ENCODE measurements at regions not wholly inside any gene's neighbourhood (a gene's known extent, or its start where the extent isn't known, plus 50 kb on each side); places are given as distances from the start of the nearest gene placed in this dataset.

DNA sequence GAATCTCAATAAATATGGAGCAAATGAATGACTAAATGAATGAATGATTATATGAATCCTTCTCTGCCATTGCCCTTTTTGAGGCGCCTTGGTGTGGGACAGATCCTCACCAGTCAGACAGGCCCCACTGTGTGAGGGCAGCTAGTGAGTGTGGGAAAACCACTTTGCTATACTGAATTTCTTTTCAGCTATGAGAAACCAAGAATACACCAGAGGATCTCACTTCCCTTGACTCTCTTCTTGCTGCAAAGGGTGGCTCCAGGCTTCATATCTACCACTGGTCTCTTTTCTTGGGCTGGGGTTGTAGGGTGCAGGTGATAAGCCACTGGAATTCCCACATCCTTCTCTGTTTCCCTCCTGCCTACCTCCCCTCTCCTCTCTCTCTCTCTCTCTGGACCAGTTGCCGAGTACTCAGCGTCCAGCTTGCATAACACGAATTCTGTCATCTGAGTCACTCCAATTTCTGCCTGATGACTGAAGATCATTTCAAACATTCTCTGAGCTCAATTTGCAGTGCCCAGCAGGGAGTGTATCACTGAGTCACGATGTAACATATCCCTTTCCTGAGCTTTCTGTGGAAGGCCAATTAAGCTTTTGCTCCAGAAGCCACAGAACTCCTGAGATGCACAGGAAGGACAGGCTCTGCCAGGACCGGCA is 304.3 kb upstream of the NCAM1 start:
- TF ChIP-seq, protein P1, sequence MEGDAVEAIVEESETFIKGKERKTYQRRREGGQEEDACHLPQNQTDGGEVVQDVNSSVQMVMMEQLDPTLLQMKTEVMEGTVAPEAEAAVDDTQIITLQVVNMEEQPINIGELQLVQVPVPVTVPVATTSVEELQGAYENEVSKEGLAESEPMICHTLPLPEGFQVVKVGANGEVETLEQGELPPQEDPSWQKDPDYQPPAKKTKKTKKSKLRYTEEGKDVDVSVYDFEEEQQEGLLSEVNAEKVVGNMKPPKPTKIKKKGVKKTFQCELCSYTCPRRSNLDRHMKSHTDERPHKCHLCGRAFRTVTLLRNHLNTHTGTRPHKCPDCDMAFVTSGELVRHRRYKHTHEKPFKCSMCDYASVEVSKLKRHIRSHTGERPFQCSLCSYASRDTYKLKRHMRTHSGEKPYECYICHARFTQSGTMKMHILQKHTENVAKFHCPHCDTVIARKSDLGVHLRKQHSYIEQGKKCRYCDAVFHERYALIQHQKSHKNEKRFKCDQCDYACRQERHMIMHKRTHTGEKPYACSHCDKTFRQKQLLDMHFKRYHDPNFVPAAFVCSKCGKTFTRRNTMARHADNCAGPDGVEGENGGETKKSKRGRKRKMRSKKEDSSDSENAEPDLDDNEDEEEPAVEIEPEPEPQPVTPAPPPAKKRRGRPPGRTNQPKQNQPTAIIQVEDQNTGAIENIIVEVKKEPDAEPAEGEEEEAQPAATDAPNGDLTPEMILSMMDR (IDR thresholded peaks at IDR 0.05; ENCODE audit: control extremely low read depth in 1 of 3, insufficient read depth in 1 of 3, low read depth in 1 of 3, low read length in 3 of 3) = no peak
- TF ChIP-seq RNF2 (IDR thresholded peaks at IDR 0.05; ENCODE audit: borderline replicate concordance, low read depth, low read length, missing control alignments, poor library complexity, severe bottlenecking) = no peak
- TF ChIP-seq EP300 (IDR thresholded peaks at IDR 0.05; ENCODE audit: borderline replicate concordance in 1 of 2, low read depth in 2 of 2, low read length in 2 of 2) = no peak
- TF ChIP-seq, protein P2, sequence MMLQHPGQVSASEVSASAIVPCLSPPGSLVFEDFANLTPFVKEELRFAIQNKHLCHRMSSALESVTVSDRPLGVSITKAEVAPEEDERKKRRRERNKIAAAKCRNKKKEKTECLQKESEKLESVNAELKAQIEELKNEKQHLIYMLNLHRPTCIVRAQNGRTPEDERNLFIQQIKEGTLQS (IDR thresholded peaks at IDR 0.05; ENCODE audit: insufficient read depth, low read depth, low read length) = no peak
- no peak for TF ChIP-seq TAF7 (optimal IDR thresholded peaks at IDR 0.05; ENCODE audit: borderline replicate concordance, low read depth, low read length)
- TF ChIP-seq, protein P3, sequence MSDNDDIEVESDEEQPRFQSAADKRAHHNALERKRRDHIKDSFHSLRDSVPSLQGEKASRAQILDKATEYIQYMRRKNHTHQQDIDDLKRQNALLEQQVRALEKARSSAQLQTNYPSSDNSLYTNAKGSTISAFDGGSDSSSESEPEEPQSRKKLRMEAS (IDR thresholded peaks at IDR 0.05) = no peak
- TF ChIP-seq, protein P4, sequence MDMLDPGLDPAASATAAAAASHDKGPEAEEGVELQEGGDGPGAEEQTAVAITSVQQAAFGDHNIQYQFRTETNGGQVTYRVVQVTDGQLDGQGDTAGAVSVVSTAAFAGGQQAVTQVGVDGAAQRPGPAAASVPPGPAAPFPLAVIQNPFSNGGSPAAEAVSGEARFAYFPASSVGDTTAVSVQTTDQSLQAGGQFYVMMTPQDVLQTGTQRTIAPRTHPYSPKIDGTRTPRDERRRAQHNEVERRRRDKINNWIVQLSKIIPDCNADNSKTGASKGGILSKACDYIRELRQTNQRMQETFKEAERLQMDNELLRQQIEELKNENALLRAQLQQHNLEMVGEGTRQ (IDR thresholded peaks at IDR 0.05; ENCODE audit: low read length) = no peak
- no peak for TF ChIP-seq TAF1 (IDR thresholded peaks at IDR 0.05; ENCODE audit: low read depth, low read length)
- no peak for TF ChIP-seq KDM1A (IDR thresholded peaks at IDR 0.05; ENCODE audit: borderline replicate concordance, low read length)
- no peak for TF ChIP-seq CEBPB (IDR thresholded peaks at IDR 0.05; ENCODE audit: low read depth, low read length)
- TF ChIP-seq NANOG (IDR thresholded peaks at IDR 0.05; ENCODE audit: insufficient read depth, low read depth, low read length, poor library complexity, severe bottlenecking) = no peak
- no peak for TF ChIP-seq SUZ12 (IDR thresholded peaks at IDR 0.05; ENCODE audit: low read length)

Data from H1 (cell line).